MM.1S (cell line): ENCODE measurements at regions not wholly inside any gene's neighbourhood (a gene's known extent, or its start where the extent isn't known, plus 50 kb on each side); places are given as distances from the start of the nearest gene placed in this dataset.
"Not testable (repeated sequence)": the region's sequence is repeated elsewhere in the genome, so short reads cannot be mapped to it uniquely, and the experiment has no call there.

ENCODE experiments used
- DNase-seq: peaks from one replicate; pipeline ENCODE4 v3.0.0-alpha.2; 2015
- H2AFZ ChIP-seq: fragments of 300-600 bp; sonication (generic); 2 replicates; pipeline ENCODE4 v1.6.0; 2016; ENCODE audit warnings: antibody characterized with exemption, low read length
- H3F3A ChIP-seq: fragments of 300-600 bp; sonication (generic); 2 replicates; pipeline ENCODE4 v1.6.1; 2016; ENCODE audit warnings: mild to moderate bottlenecking, antibody characterized with exemption, low read length, moderate library complexity, mixed read lengths; ENCODE audit not compliant: insufficient read depth
- H3K27ac ChIP-seq: fragments of 300-600 bp; sonication (generic); 2 replicates; pipeline ENCODE4 v1.5.1; 2016; ENCODE audit warnings: mild to moderate bottlenecking, low read length
- H3K27me3 ChIP-seq: fragments of 300-600 bp; sonication (generic); replicated peaks from 2 replicates; pipeline ENCODE4 v1.6.0; 2016; ENCODE audit warnings: low read length; ENCODE audit not compliant: insufficient read depth
- H3K36me3 ChIP-seq: fragments of 300-600 bp; sonication (generic); replicated peaks from 2 replicates; pipeline ENCODE4 v1.6.1; 2016; ENCODE audit warnings: mild to moderate bottlenecking, low read length, mixed read lengths; ENCODE audit not compliant: insufficient read depth
- H3K4me1 ChIP-seq: fragments of 300-600 bp; sonication (generic); 2 replicates; pipeline ENCODE4 v1.6.1; 2016; ENCODE audit warnings: low read length, mixed read lengths
- H3K4me2 ChIP-seq: fragments of 300-600 bp; sonication (generic); 2 replicates; pipeline ENCODE4 v1.6.0; 2016; ENCODE audit warnings: low read depth, low read length
- H3K4me3 ChIP-seq: fragments of 300-600 bp; sonication (generic); 2 replicates; pipeline ENCODE4 v1.5.1; 2016; ENCODE audit warnings: low read length, mixed read lengths
- H3K79me2 ChIP-seq: fragments of 300-600 bp; sonication (generic); 2 replicates; pipeline ENCODE4 v1.6.1; 2016; ENCODE audit warnings: mixed run types, low read length, mixed read lengths
- H3K9ac ChIP-seq: fragments of 300-600 bp; sonication (generic); 2 replicates; pipeline ENCODE4 v1.6.1; 2016; ENCODE audit warnings: low read length, mixed read lengths
- H3K9me2 ChIP-seq: fragments of 300-600 bp; sonication (generic); replicated peaks from 2 replicates; pipeline ENCODE4 v1.6.1; 2016; ENCODE audit warnings: mild to moderate bottlenecking, low read length, mixed read lengths; ENCODE audit not compliant: insufficient read depth
- H3K9me3 ChIP-seq: fragments of 300-600 bp; sonication (generic); replicated peaks from 2 replicates; pipeline ENCODE4 v1.6.1; 2016; ENCODE audit warnings: mild to moderate bottlenecking, low read length, mixed read lengths; ENCODE audit not compliant: insufficient read depth
- H4K20me1 ChIP-seq: fragments of 300-600 bp; sonication (generic); 2 replicates; pipeline ENCODE4 v1.6.1; 2016; ENCODE audit warnings: mild to moderate bottlenecking, low read length, moderate library complexity, mixed read lengths; ENCODE audit not compliant: insufficient read depth
- EZH2 ChIP-seq: fragments of 300-600 bp; sonication (generic); optimal IDR thresholded peaks from 2 replicates; pipeline ENCODE3; 2017; ENCODE audit warnings: low read depth, mild to moderate bottlenecking, antibody characterized with exemption, low read length, mixed read lengths
- EZH2phosphoT487 ChIP-seq: fragments of 300-600 bp; sonication (generic); IDR thresholded peaks from 2 replicates; pipeline ENCODE4 v1.6.1; 2018; ENCODE audit warnings: antibody characterized with exemption, low read length
- TF ChIP-seq, protein P1 (sequence below): fragments of 300-600 bp; sonication (generic); IDR thresholded peaks from 2 replicates; pipeline ENCODE4 v1.5.1; 2016; ENCODE audit warnings: antibody characterized with exemption, low read length, mixed read lengths

DNA sequence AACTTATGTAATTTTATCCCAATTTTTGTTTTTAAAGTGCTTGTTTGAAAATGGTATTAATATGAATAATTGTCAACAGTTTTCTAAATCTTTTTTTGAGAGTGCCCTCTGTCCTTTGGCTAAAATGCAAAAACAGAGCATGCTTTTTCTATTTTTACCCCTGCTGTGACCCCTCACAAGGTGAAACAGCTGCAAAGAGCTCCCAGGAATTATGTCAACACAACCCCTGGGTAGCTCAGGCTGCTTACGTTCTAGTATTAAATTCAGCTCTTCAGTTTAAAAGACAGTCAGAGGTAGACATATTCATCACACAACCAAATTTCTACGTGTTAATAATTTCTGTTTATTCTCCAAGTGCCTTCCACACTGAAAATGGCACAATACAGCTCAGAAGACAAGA, 367.5 kb downstream of the PRDM5 start:
- Histone ChIP-seq H3K9me3 (no peaks in the 10 kb centered on the region), H4K20me1 (no peaks in the 10 kb centered on the region), H3K4me3 (no peak overlapping the region), H3F3A (no peaks in the 10 kb centered on the region), H3K79me2 (no peaks in the 10 kb centered on the region), H3K36me3 (no peaks in the 10 kb centered on the region), H3K4me1 (peaks cover 6% of the 10 kb centered on the region), H3K4me2 (no peak overlapping the region), H3K9me2 (no peaks in the 10 kb centered on the region), H3K27ac (no peak overlapping the region), H3K27me3 (no peaks in the 10 kb centered on the region), H3K9ac (no peak overlapping the region), H2AFZ (no peak overlapping the region)
- DNase-seq, result no peak
- TF ChIP-seq EZH2, result no peak
- TF ChIP-seq, protein P1, sequence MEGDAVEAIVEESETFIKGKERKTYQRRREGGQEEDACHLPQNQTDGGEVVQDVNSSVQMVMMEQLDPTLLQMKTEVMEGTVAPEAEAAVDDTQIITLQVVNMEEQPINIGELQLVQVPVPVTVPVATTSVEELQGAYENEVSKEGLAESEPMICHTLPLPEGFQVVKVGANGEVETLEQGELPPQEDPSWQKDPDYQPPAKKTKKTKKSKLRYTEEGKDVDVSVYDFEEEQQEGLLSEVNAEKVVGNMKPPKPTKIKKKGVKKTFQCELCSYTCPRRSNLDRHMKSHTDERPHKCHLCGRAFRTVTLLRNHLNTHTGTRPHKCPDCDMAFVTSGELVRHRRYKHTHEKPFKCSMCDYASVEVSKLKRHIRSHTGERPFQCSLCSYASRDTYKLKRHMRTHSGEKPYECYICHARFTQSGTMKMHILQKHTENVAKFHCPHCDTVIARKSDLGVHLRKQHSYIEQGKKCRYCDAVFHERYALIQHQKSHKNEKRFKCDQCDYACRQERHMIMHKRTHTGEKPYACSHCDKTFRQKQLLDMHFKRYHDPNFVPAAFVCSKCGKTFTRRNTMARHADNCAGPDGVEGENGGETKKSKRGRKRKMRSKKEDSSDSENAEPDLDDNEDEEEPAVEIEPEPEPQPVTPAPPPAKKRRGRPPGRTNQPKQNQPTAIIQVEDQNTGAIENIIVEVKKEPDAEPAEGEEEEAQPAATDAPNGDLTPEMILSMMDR, result no peak
- TF ChIP-seq EZH2phosphoT487, result no peak

DNA sequence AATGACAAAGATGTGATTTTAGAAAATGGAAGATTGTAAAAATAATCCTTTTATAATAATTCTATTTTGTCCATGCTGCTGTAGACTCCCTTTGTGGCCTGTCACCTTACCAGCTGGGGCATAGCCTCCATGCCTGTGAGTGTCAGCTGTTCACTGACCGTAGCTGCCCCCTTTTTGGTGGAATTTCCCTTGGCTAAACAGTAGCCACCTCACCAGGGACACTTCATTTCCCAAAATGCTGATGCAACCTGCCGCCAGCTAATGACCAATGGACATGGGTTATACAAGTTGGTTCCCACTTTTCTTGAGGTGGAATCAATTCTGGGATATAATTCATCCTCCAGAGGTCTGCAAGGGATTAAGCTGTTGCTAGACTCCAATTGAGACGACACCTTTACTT, 368.4 kb downstream of the PRDM5 start:
- Histone ChIP-seq H3K4me1 (peaks cover 6% of the 10 kb centered on the region), H3K4me2 (no peak overlapping the region), H3K9me3 (no peaks in the 10 kb centered on the region), H3K9ac (no peak overlapping the region), H3K79me2 (no peaks in the 10 kb centered on the region), H3F3A (no peaks in the 10 kb centered on the region), H3K27ac (no peak overlapping the region), H3K36me3 (no peaks in the 10 kb centered on the region), H2AFZ (no peak overlapping the region), H3K27me3 (no peaks in the 10 kb centered on the region), H3K4me3 (no peak overlapping the region), H4K20me1 (no peaks in the 10 kb centered on the region), H3K9me2 (no peaks in the 10 kb centered on the region)
- TF ChIP-seq, protein P1, result no peak
- no peak for TF ChIP-seq EZH2
- no peak for TF ChIP-seq EZH2phosphoT487
- no peak for DNase-seq

DNA sequence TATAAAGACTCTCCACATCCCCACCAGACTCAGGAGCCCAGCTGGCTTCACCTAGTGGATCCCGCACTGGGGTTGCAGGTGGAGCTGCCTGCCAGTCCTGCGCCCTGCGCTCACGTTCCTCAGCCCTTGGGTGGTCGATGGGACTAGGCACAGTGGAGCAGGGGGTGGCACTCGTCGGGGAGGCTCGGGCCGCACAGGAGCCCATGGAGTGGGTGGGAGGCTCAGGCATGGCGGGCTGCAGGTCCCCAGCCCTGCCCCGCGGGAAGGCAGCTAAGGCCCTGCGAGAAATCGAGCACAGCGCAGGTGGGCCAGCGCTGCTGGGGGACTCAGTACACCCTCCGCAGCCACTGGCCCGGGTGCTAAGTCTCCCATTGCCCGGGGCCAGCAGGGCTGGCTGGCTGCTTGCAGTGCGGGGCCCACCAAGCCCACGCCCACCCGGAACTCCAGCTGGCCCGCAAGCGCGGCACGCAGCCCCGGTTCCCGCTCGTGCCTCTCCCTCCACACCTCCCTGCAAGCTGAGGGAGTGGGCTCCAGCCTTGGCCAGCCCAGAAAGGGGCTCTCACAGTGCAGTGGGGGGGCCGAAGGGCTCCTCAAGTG, 371.8 kb downstream of the PRDM5 start:
- H3K9ac ChIP-seq, H3K4me1 ChIP-seq, H3K79me2 ChIP-seq, H3K4me2 ChIP-seq, H3K27ac ChIP-seq, H3K36me3 ChIP-seq, H3K9me2 ChIP-seq, H3K4me3 ChIP-seq, DNase-seq, H3F3A ChIP-seq, H4K20me1 ChIP-seq, H3K9me3 ChIP-seq, H3K27me3 ChIP-seq, H2AFZ ChIP-seq: not testable (repeated sequence)

DNA sequence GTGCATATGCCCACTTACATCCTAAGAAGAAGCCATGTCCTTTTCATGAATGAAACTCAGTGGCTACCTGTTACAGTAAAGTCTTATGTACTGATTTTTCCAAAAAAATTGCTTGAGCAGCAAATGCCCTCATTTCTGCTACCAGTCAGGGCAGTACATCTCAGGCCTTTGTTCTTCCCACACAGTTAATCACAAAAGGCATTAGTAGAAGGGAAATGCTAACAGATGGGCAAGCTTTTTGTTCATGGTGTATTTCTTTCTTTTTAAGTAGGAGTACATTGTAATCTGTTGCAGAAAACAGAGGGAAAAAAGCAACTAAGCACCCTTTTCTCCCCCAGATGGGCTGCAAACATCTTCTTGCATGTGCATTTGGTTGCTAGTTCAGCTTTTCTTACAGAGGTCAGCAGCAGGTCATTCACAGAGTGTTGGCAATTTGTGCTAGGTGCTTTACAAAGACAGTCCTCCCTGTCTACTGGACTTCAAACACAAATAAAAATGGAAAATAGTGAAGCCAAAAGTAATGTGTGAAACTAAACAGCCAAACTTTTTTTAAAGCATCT, 373.4 kb downstream of the PRDM5 start:
- no peaks in the 10 kb centered on the region for H3K79me2 ChIP-seq
- DNase-seq, result peak; percentile 22

More for the DNA sequence above, 373.4 kb downstream of the PRDM5 start:
- no peaks in the 10 kb centered on the region for H4K20me1 ChIP-seq
- H2AFZ ChIP-seq, result no peak overlapping the region
- no peak overlapping the region for H3K4me3 ChIP-seq
- H3K9me3 ChIP-seq, result no peaks in the 10 kb centered on the region
- no peaks in the 10 kb centered on the region for H3F3A ChIP-seq
- no peaks in the 10 kb centered on the region for H3K36me3 ChIP-seq
- TF ChIP-seq, protein P1, result no peak
- TF ChIP-seq EZH2 (no peak), EZH2phosphoT487 (no peak)
- no peaks in the 10 kb centered on the region for H3K4me1 ChIP-seq
- no peak overlapping the region for H3K4me2 ChIP-seq
- H3K27me3 ChIP-seq, result no peaks in the 10 kb centered on the region
- H3K9ac ChIP-seq, result no peak overlapping the region
- no peak overlapping the region for H3K27ac ChIP-seq
- H3K9me2 ChIP-seq, result no peaks in the 10 kb centered on the region
